ENCODE measurements at regions not wholly inside any gene's neighbourhood (a gene's known extent, or its start where the extent isn't known, plus 50 kb on each side); places are given as distances from the start of the nearest gene placed in this dataset.
A peak's percentile ranks its signal among the peaks of the same experiment; 100 is the strongest.
"Not testable (repeated sequence)": the region's sequence is repeated elsewhere in the genome, so short reads cannot be mapped to it uniquely, and the experiment has no call there.

- DNase-seq (ENCODE audit: low spot score), result not testable (repeated sequence)
These were observed 140.2 kb upstream of the ZNF469 start for GRCh38 chr16:88242312-88243295.

GRCh38 chr16:88243921-88244320 lies 138.8 kb upstream of the ZNF469 start:
- not testable (repeated sequence) for DNase-seq (ENCODE audit: low spot score)

GRCh38 chr16:88245241-88246081 lies 137.3 kb upstream of the ZNF469 start:
- DNase-seq (ENCODE audit: low spot score), result peak; percentile 67

GRCh38 chr16:88246955-88247582 lies 135.7 kb upstream of the ZNF469 start:
- DNase-seq (ENCODE audit: low spot score), result not testable (repeated sequence)

- not testable (repeated sequence) for DNase-seq (ENCODE audit: low spot score)
These were observed 135.2 kb upstream of the ZNF469 start for GRCh38 chr16:88247583-88247966.

GRCh38 chr16:88248761-88249160 lies 134.0 kb upstream of the ZNF469 start:
- DNase-seq (ENCODE audit: low spot score), result not testable (repeated sequence)

GRCh38 chr16:88250381-88250780 lies 132.4 kb upstream of the ZNF469 start:
- DNase-seq (ENCODE audit: low spot score), result not testable (repeated sequence)

- not testable (repeated sequence) for DNase-seq (ENCODE audit: low spot score)
These were observed 130.5 kb upstream of the ZNF469 start for GRCh38 chr16:88252057-88252794.

GRCh38 chr16:88258141-88258540 lies 124.6 kb upstream of the ZNF469 start:
- not testable (repeated sequence) for DNase-seq (ENCODE audit: low spot score)

- not testable (repeated sequence) for DNase-seq (ENCODE audit: low spot score)
These were observed 123.8 kb upstream of the ZNF469 start for GRCh38 chr16:88258764-88259525.

- DNase-seq (ENCODE audit: low spot score), result not testable (repeated sequence)
These were observed 123.2 kb upstream of the ZNF469 start for GRCh38 chr16:88259538-88259937.

GRCh38 chr16:88260146-88260545 lies 122.6 kb upstream of the ZNF469 start:
- DNase-seq (ENCODE audit: low spot score), result not testable (repeated sequence)

GRCh38 chr16:88260881-88261665 lies 121.7 kb upstream of the ZNF469 start:
- not testable (repeated sequence) for DNase-seq (ENCODE audit: low spot score)

- DNase-seq (ENCODE audit: low spot score), result not testable (repeated sequence)
These were observed 120.7 kb upstream of the ZNF469 start for GRCh38 chr16:88261814-88262605.

GRCh38 chr16:88262858-88263563 lies 119.7 kb upstream of the ZNF469 start:
- DNase-seq (ENCODE audit: low spot score), result not testable (repeated sequence)

- not testable (repeated sequence) for DNase-seq (ENCODE audit: low spot score)
These were observed 119.0 kb upstream of the ZNF469 start for GRCh38 chr16:88263681-88264287.

- DNase-seq (ENCODE audit: low spot score), result peak; percentile 96
These were observed 118.0 kb upstream of the ZNF469 start for GRCh38 chr16:88264641-88265285.

All from ureter (tissue), 1 donor.